Activated gamma-delta T cell treated with Interleukin-2 at 50 U/mL for 16 hours (primary cell): ENCODE measurements at regions not wholly inside any gene's neighbourhood (a gene's known extent, or its start where the extent isn't known, plus 50 kb on each side); places are given as distances from the start of the nearest gene placed in this dataset.

Source experiments
- DNase-seq: peaks from one replicate; pipeline ENCODE4 v3.0.0-alpha.2; 2020

GRCh38 chr4:38567457-38567856 lies 96.5 kb upstream of the KLF3 start:
- DNase-seq = no peak

- DNase-seq = no peak
These were observed 95.2 kb upstream of the KLF3 start for GRCh38 chr4:38568768-38569167.

DNA sequence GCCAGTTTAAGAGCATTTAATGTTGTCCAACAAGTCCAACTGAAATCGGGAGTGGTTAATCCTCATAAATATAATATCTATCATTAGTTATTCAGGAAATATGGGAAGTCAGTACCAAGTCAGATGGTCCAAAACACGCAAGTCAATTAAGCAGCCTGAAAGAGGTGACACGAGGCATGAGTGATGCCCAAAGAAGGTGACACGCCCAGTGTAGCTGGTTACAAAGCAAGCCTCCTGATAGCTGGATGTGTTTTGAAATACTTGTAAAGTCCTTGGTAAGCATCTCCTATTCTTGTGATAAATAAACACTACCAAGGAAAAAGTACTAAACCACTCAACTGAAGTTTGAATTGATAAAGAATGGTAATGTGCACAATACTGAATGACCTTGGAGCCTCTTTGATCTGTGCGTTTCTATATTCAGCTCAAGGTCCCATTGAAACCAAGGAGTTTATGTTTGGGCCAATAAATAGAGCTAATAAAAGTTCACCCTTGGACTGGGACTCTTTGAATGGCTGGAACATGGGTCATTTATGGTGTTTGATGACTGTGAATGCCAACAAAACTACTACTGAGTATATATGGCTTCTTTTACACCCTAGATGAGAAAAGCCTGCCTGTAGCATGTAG lies 93.2 kb upstream of the KLF3 start:
- no peak for DNase-seq

DNA sequence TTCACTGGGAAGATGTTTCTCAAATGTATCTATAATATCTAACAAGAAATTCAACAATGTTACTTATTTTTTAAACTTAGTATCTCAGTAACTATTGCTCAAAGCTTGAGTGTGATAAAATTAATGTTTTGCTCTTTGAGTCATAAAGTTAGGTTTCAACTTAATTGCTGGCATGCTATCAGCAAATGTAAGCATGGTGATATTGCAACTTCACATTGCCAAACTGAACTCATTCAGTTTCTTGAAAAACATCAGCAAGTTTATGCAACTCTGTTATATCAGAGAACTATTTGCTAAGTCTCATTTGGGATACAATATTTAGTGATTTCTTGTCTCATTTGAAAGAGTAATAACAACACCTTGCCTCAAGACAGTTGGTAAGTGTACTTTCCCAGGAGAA lies 91.2 kb upstream of the KLF3 start:
- no peak for DNase-seq

DNA sequence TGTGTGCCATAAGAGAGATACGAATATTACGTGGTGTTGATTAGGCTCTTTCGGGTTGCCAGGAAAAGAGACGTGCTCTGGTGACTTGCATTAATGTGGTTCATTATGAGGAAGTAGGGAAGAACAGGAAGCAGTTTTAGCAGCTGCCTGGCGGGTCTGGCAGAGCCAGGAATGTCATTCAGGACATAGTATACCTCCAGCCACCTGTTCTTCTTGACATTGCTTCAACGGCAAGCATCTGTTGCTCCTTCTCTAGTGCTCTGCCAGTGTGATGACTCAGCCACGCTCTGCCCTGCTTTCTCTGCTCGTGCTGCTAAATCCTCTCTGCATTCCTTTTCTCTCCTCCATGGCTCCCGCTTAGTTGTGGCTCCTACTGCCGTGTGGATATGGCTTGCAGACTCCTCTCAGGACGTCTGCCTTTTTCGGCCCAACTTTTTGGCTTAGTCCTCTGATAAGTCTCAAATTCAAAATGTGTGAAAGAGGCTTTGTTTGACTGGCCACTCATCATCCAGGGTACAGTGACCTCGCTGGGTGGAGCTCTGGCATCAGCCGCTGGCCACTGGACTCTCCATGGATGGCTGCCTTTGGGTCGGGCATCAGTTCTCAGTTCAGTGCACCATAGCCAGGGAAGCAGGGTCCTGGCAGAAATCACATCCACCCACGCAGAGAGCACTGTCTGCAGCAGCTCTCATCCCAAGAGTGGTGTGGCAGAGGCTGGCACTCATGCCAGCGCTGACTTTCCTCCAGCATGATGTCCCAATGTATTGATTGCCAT lies 89.3 kb upstream of the KLF3 start:
- DNase-seq = no peak

DNA sequence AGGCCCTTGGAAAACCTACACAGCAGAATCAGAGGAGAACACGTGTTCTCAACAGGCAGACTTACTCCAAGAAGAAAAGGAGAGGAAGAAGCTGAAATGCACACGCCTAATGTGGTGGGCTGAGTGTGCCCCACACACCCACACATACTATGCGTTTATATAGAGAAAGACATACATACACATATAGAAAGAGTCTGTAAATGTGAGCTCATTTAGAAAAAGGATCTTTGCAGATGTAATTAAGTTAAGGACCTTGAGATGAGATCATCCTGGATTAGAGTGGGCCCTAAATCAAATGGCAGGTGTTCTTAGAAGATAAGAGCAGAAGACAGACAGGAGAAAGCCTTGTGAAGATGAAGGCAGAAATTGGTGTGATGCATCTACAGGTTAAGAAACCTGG lies 87.2 kb upstream of the KLF3 start:
- DNase-seq = no peak

DNA sequence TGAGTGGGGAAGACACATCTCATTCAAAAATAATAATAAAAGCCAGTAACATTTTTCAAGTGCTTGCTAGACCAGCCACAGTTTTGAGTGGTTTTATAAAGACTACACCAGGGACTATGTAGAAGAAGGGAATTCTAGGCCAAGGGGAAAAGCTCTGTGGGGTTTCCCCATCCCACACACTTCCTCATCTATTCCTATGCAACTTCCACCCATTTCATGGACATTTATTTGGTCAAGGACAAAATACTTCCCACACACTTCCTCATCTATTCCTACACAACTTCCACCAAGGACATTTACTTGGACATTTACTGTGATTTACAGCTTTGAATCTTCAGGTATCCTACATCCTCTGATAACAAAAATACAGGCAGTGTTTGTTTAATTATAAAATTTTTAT lies 86.5 kb upstream of the KLF3 start:
- DNase-seq = no peak

GRCh38 chr4:38581426-38582106 lies 82.4 kb upstream of the KLF3 start:
- DNase-seq = no peak

- no peak for DNase-seq
These were observed 81.6 kb upstream of the KLF3 start for GRCh38 chr4:38582445-38582844.

DNA sequence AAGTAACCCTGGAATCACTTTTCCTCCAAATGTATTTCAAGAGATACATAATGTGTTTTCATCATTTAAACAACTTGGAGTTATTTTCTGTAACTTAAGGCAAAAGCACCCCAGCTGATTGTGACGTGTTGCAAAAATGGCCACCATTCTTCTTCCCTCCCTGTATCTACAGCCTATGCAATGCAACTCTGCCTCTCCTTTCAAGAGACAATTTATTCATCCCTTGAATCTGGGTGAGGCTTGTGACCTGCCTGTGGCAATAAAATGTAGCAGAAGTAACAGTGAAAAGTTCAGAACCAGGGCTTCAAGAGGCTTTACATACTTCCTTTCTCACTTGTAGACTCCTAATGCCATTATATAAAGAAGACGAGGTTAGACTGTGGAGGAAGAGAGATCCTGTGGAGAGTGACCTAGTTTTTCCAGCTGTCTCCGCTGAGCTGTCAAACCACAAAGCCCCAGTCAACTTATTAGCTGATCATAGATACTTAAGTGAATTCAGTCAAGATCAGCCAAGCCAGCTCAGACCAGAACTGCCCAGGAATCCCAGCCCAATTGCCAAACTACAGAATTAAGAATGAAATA lies 81.0 kb upstream of the KLF3 start:
- no peak for DNase-seq

DNA sequence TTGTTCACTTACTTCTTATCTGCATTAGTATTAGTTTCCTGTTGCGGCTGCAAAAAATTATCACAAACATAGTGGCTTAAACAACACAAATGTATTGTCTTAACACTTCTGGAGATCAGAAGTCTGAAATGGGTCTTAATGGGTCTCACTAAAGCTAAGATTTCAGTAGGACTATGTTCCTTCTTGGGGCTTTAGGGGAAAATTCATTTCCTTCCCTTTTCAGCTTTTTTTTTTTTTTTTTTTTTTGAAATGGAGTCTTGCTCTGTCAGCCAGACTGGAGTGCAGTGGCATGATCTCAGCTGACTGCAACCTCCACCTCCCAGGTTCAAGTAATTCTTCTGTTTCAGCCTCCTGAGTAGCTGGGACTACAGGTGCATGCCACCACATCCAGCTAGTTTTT lies 78.1 kb upstream of the KLF3 start:
- no peak for DNase-seq

GRCh38 chr4:38587106-38587505 lies 76.9 kb upstream of the KLF3 start:
- no peak for DNase-seq

DNA sequence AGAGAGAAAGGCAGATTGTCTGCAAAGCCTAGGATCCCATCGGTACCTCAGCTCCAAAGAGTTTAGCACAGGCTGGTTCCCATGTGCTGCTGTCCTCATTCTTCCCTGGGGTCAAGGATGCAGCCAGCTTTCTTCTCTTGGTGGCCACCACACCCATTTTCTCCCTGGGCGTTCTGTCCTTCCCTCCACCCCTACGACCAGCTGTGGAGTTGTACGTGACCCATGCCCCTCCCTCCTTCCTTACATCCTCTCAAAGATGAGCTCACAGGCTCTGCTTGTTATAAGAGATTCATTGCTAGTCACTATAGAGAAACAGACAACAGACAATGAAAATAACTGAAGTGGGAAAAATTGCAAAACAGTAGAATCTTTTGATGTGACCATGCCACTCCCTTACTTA lies 74.0 kb upstream of the KLF3 start:
- no peak for DNase-seq

- no peak for DNase-seq
These were observed 72.2 kb upstream of the KLF3 start for GRCh38 chr4:38591617-38592337.

DNA sequence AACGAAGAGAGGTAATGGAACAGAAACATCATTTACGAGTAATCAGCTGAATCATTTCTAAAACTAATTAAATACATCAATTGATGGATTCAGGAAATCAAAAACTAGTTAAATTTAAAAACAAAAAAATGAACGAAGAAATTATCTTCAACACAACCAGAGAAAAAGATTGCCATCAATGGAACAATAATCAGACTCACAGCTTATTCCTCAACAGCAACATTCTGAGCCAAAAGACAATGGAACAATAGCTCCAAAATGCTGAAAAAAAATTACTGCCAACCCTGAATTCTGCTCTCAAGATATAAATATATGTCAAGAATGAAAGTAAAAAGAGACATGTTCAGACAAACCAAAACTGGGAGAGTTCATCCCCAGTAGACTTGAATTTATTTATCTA lies 65.5 kb upstream of the KLF3 start:
- no peak for DNase-seq

- DNase-seq = no peak
These were observed 63.4 kb upstream of the KLF3 start for GRCh38 chr4:38600575-38600974.

DNA sequence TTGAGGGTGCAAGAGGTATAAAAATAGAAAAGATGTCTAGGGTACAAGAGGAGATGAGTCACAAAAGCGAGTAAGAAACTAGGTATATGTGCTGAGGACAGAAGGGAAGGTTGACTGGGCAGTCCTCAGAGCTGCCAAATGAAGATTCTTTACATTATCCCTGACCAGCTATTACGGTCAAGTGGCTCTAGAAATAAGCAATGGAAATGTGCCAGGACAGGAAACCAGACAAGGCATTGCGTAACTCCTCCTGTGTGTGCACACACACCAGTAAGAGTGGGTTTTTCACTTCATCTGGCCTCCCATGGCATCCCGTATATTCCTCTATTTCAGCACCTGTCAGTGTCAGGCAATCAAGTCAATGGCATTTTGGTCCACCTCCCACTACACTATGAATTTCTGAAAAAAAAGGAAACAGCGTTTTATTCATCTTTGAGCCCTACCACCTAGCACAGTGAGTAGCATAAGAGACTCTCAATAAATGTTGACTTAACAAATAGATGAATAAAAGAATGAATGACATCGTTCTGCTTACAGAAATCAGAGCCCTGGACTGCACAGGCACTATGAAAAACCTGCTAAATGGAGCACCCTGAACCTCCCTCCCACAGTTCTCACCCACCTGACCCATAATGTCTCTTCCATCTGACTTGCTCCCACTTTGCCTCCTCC lies 62.6 kb upstream of the KLF3 start:
- no peak for DNase-seq

GRCh38 chr4:38601916-38602291 lies 62.1 kb upstream of the KLF3 start:
- no peak for DNase-seq

- DNase-seq = no peak
These were observed 60.3 kb upstream of the KLF3 start for GRCh38 chr4:38603652-38604051.

- no peak for DNase-seq
These were observed 58.7 kb upstream of the KLF3 start for GRCh38 chr4:38605181-38605752.

DNA sequence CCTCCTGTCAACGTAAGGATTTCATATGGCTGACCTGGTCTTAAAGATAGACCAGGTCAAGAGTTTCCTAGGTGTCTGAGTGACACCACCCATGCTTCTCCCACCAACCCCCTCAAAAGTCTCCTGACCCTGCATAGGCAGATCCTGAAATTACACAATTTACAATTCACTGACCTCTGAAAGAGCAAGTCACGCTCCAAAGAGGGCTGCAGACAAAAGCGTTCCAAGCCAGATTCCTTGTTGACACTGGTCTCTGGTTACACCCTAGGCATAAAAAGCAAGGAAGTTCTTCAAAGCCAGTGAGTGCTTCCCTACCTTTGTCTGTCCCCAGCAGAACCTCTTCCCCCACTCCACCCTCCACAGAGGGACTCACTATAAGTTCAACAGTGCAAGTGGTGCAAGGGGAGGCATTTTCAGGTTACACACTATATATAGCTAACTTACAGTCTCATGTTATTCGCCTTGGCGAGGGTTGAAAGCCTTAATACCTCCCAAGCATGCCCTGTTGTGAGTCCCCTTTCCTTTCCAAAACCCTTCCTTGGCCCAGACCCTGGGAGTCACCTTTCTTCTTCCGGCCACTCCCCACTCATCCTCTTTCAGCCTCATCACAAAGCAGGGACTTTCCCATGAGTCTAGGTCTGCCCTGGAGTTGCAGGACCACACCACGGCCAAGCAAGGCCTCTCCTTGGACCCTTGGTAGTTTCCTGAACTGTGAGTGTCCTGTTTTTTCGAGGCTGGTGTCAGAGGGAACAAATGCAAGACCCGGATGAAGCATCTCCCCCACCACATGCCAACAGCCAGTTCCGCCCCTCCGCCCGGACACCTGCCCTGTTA lies 58.0 kb upstream of the KLF3 start:
- no peak for DNase-seq

- no peak for DNase-seq
These were observed 57.5 kb upstream of the KLF3 start for GRCh38 chr4:38606587-38606905.
